HEK293T (cell line): ENCODE measurements at regions not wholly inside any gene's neighbourhood (a gene's known extent, or its start where the extent isn't known, plus 50 kb on each side); places are given as distances from the start of the nearest gene placed in this dataset.

Source experiments
- CTCF ChIA-PET: fragments of 350-600 bp; formaldehyde crosslinking; extraction: SDS; loops from one replicate; lab custom pipeline; 2021; ENCODE audit warnings: antibody characterized with exemption, inconsistent platforms; lab: Yijun Ruan, JAX
- POLR2A ChIA-PET: fragments of 350-600 bp; formaldehyde crosslinking; extraction: SDS; loops from one replicate; lab custom pipeline; 2020; ENCODE audit warnings: antibody characterized with exemption, inconsistent platforms; lab: Yijun Ruan, JAX
- DNase-seq: peaks from one replicate; pipeline ENCODE4 v3.0.0; 2012; ENCODE audit warnings: mixed read lengths; ENCODE audit errors: extremely low spot score
- ARNT ChIP-seq: fragments of 450-650 bp; IDR thresholded peaks from 2 replicates; pipeline ENCODE4 v1.6.1; 2017; ENCODE audit warnings: mild to moderate bottlenecking
- BHLHE40 ChIP-seq: fragments of 450-650 bp; IDR thresholded peaks from 2 replicates; pipeline ENCODE4 v1.6.1; 2016; ENCODE audit warnings: mild to moderate bottlenecking, moderate library complexity, borderline replicate concordance
- CTBP1 ChIP-seq: fragments of 450-650 bp; IDR thresholded peaks from 2 replicates; pipeline ENCODE4 v1.6.1; 2016; ENCODE audit warnings: borderline replicate concordance
- ELF4 ChIP-seq: fragments of 450-650 bp; IDR thresholded peaks from 2 replicates; pipeline ENCODE4 v1.6.1; 2017; ENCODE audit warnings: antibody characterized with exemption
- FOXA1 ChIP-seq: fragments of 450-650 bp; IDR thresholded peaks from 2 replicates; pipeline ENCODE4 v1.6.1; 2016; ENCODE audit warnings: mild to moderate bottlenecking
- FOXK2 ChIP-seq: fragments of 450-650 bp; IDR thresholded peaks from 2 replicates; pipeline ENCODE4 v1.6.1; 2016; ENCODE audit warnings: mild to moderate bottlenecking
- FOXM1 ChIP-seq: fragments of 450-650 bp; IDR thresholded peaks from 2 replicates; pipeline ENCODE4 v1.6.1; 2017; ENCODE audit warnings: mild to moderate bottlenecking, borderline replicate concordance
- HDGF ChIP-seq: fragments of 450-650 bp; IDR thresholded peaks from 2 replicates; pipeline ENCODE4 v1.6.1; 2017; ENCODE audit warnings: antibody characterized with exemption, borderline replicate concordance
- L3MBTL2 ChIP-seq: fragments of 450-650 bp; conservative IDR thresholded peaks from 2 replicates; pipeline ENCODE4 v1.6.1; 2016; ENCODE audit warnings: mild to moderate bottlenecking
- LEF1 ChIP-seq: fragments of 450-650 bp; IDR thresholded peaks from 2 replicates; pipeline ENCODE4 v1.6.1; 2017; ENCODE audit warnings: mild to moderate bottlenecking, borderline replicate concordance
- NFRKB ChIP-seq: fragments of 450-650 bp; IDR thresholded peaks from 2 replicates; pipeline ENCODE4 v1.6.1; 2016; ENCODE audit warnings: mild to moderate bottlenecking, moderate library complexity
- PKNOX1 ChIP-seq: fragments of 450-650 bp; IDR thresholded peaks from 2 replicates; pipeline ENCODE4 v1.6.1; 2016
- SP1 ChIP-seq: fragments of 450-650 bp; IDR thresholded peaks from 2 replicates; pipeline ENCODE4 v1.6.1; 2017
- SUZ12 ChIP-seq: fragments of 450-650 bp; IDR thresholded peaks from 2 replicates; pipeline ENCODE4 v1.6.1; 2016; ENCODE audit warnings: mild to moderate bottlenecking
- TARDBP ChIP-seq: fragments of 450-650 bp; IDR thresholded peaks from 2 replicates; pipeline ENCODE4 v1.6.1; 2016
- ZNF384 ChIP-seq: fragments of 450-650 bp; IDR thresholded peaks from 2 replicates; pipeline ENCODE4 v1.6.1; 2016

DNA sequence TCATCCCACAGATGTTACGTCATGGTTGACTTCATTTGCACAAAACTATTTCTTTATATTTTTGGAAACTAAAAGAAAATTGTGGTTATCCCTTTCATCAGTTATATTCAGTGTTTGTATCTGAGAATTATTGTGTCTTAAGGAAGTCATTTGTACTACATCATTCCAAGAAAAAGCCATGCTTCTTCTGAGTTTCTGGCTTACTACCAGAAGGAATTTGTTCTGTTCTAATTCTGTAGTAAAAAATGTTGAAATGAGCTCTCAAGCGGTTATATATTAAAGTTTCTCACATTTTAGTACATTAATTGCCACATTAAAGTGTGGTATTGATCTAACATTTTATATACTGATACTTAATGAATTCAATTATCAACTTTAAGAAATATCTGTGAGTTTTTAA is 1844.5 kb downstream of the PCDH7 start:
- ChIA-PET POLR2A (no interaction called here), CTCF (no interaction called here)
- no peak for DNase-seq
- TF ChIP-seq TARDBP (no peak), LEF1 (no peak), SP1 (no peak), PKNOX1 (no peak), SUZ12 (no peak), BHLHE40 (no peak), FOXK2 (no peak), NFRKB (no peak), ZNF384 (no peak), FOXA1 (no peak), ELF4 (no peak)

GRCh38 chr4:32569861-32570260 is 1849.7 kb downstream of the PCDH7 start:
- TF ChIP-seq CTBP1 (no peak), FOXM1 (no peak), FOXK2 (no peak), TARDBP (no peak), NFRKB (no peak), FOXA1 (no peak), L3MBTL2 (no peak), HDGF (no peak), LEF1 (no peak), ELF4 (no peak), ZNF384 (no peak), ARNT (no peak), BHLHE40 (no peak), PKNOX1 (no peak)
- ChIA-PET CTCF (no interaction called here), POLR2A (no interaction called here)
- no peak for DNase-seq

DNA sequence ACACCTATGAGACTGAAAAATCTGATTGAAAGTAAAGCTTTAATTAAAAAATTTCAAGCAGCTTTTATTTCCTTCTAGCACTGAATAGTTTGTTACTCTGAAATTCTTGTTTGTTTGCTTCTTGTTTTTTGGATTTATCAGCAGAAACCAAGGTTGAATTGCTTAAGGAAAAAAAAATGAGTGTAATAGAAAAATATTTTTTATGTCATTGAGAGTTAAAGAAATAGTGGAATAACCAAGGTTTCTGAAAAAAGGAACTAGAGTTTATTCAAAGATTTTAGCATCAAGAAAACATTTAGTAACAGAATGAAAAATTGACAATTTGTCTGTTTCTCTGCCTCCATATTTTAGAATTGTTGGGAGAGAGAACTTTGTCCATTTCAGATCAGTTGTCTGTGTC is 1852.2 kb downstream of the PCDH7 start:
- ChIA-PET POLR2A (no interaction called here), CTCF (no interaction called here)
- no peak for TF ChIP-seq TARDBP
- no peak for DNase-seq

GRCh38 chr4:32574803-32575202 is 1854.6 kb downstream of the PCDH7 start:
- ChIA-PET POLR2A (no interaction called here), CTCF (no interaction called here)
- TF ChIP-seq ELF4 (no peak), LEF1 (no peak), FOXM1 (no peak), SUZ12 (no peak), ZNF384 (no peak), NFRKB (no peak), ARNT (no peak), FOXA1 (no peak), BHLHE40 (no peak), SP1 (no peak), FOXK2 (no peak), TARDBP (no peak), L3MBTL2 (no peak), HDGF (no peak), CTBP1 (no peak), PKNOX1 (no peak)
- no peak for DNase-seq

DNA sequence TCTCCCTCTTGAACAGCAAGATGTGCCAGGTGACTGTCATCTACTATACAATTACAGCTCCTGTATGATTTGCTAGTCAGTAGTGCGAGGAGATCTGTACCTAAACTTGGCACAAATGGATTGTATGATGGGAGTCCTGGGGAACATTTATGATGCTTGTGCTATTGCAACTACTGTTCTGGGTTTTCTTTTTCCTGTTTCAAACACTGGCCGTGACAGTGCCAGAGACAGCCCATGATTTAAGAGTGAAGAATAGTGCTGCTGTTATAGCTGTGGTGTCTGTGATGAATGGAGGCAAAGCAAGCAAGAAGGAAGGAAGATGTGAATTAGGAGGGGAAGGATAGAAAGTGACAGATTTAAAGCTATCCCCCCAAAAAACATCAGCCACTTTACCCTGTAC is 1868.9 kb downstream of the PCDH7 start:
- no peak for TF ChIP-seq L3MBTL2
- TF ChIP-seq LEF1, result no peak
- no peak for TF ChIP-seq FOXA1
- no peak for TF ChIP-seq FOXM1
- TF ChIP-seq ELF4, result no peak
- TF ChIP-seq FOXK2, result no peak
- TF ChIP-seq ZNF384, result no peak
- no peak for TF ChIP-seq PKNOX1
- no peak for TF ChIP-seq NFRKB
- no peak for TF ChIP-seq ARNT
- TF ChIP-seq TARDBP, result no peak
- no peak for TF ChIP-seq HDGF
- TF ChIP-seq BHLHE40, result no peak
- no peak for TF ChIP-seq CTBP1
- no peak for TF ChIP-seq SP1
- no peak for TF ChIP-seq SUZ12
- DNase-seq, result no peak
- CTCF ChIA-PET, result no interaction called here
- POLR2A ChIA-PET, result no interaction called here

- POLR2A ChIA-PET, result no interaction called here
- DNase-seq, result no peak
- TF ChIP-seq CTBP1, result no peak
- TF ChIP-seq BHLHE40, result no peak
- TF ChIP-seq PKNOX1, result no peak
- TF ChIP-seq L3MBTL2, result no peak
- no peak for TF ChIP-seq FOXM1
- no peak for TF ChIP-seq TARDBP
- TF ChIP-seq FOXK2, result no peak
- CTCF ChIA-PET, result no interaction called here
These were observed 1869.7 kb downstream of the PCDH7 start for GRCh38 chr4:32589853-32590252.
